ENCODE measurements at regions not wholly inside any gene's neighbourhood (a gene's known extent, or its start where the extent isn't known, plus 50 kb on each side); places are given as distances from the start of the nearest gene placed in this dataset.

DNA sequence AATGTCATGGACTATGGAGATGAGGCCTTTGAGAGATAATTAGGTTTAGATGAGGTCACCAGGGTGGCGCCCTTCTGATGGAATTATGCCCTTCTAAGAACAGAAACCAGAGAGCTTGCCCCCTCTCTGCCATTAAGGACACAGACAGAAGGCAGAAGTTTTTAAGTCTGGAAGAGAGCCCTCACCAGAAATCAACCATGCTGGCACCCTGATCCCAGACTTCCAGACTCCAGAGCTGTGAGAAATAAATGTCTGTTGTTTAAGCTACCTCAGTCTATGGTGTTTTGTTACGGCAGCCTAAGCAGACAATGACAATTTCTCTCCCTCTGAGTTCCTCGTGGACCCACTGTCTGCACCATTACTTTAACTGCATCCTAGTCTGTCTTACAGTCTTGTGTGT, 382.0 kb downstream of the GXYLT1 start:
- Histone ChIP-seq H3K36me3 (ENCODE audit: control insufficient read depth, insufficient read depth, low read length) (no peaks in the 10 kb centered on the region), H3K4me3 (ENCODE audit: low read depth, low read length) (no peak overlapping the region), H3K27me3 (ENCODE audit: control insufficient read depth, insufficient read depth, low read length) (no peaks in the 10 kb centered on the region)
- no peak for DNase-seq (ENCODE audit: low read depth)
- TF ChIP-seq CTCF (IDR thresholded peaks at IDR 0.05; ENCODE audit: insufficient read depth, low read length, poor library complexity, severe bottlenecking): no peak

DNA sequence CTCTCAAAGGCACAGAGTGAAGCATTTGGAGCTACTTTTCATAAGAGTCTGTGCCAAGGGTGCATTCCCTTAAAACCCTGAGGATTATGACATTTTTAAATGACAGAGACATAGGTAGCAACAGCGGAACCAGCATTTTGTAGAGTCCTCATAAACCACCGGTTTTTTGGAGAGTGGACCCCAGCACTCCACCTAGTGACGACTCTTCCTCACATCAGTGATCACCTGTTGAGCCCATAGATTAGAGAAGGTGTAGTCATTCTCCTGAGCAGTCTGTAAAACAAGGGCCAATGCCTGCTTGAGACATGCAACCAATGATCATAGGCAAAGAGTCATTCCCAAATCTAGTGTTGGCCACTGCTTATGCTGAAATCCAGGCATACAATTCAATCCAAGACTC, 399.1 kb downstream of the GXYLT1 start:
- DNase-seq (ENCODE audit: low read depth): no peak
- no peaks in the 10 kb centered on the region for H3K27me3 ChIP-seq (ENCODE audit: control insufficient read depth, insufficient read depth, low read length)
- no peak overlapping the region for H3K4me3 ChIP-seq (ENCODE audit: low read depth, low read length)
- no peak for TF ChIP-seq CTCF (IDR thresholded peaks at IDR 0.05; ENCODE audit: insufficient read depth, low read length, poor library complexity, severe bottlenecking)
- no peaks in the 10 kb centered on the region for H3K36me3 ChIP-seq (ENCODE audit: control insufficient read depth, insufficient read depth, low read length)

- TF ChIP-seq CTCF (IDR thresholded peaks at IDR 0.05; ENCODE audit: insufficient read depth, low read length, poor library complexity, severe bottlenecking): no peak
- no peaks in the 10 kb centered on the region for H3K36me3 ChIP-seq (ENCODE audit: control insufficient read depth, insufficient read depth, low read length)
- no peak overlapping the region for H3K4me3 ChIP-seq (ENCODE audit: low read depth, low read length)
- DNase-seq (ENCODE audit: low read depth): peak; percentile 52
- H3K27me3 ChIP-seq (ENCODE audit: control insufficient read depth, insufficient read depth, low read length): no peaks in the 10 kb centered on the region
These were observed 400.8 kb downstream of the GXYLT1 start for GRCh38 chr12:41743835-41744234.

- TF ChIP-seq CTCF (IDR thresholded peaks at IDR 0.05; ENCODE audit: insufficient read depth, low read length, poor library complexity, severe bottlenecking): no peak
- no peak for DNase-seq (ENCODE audit: low read depth)
- H3K4me3 ChIP-seq (ENCODE audit: low read depth, low read length): no peak overlapping the region
- H3K27me3 ChIP-seq (ENCODE audit: control insufficient read depth, insufficient read depth, low read length): no peaks in the 10 kb centered on the region
- no peaks in the 10 kb centered on the region for H3K36me3 ChIP-seq (ENCODE audit: control insufficient read depth, insufficient read depth, low read length)
These were observed 405.6 kb downstream of the GXYLT1 start for GRCh38 chr12:41739066-41739465.

GRCh38 chr12:41737423-41737822, 407.3 kb downstream of the GXYLT1 start:
- no peak for TF ChIP-seq CTCF (IDR thresholded peaks at IDR 0.05; ENCODE audit: insufficient read depth, low read length, poor library complexity, severe bottlenecking)

GRCh38 chr12:41736436-41736835, 408.2 kb downstream of the GXYLT1 start:
- Histone ChIP-seq H3K4me3 (ENCODE audit: low read depth, low read length) (no peak overlapping the region), H3K36me3 (ENCODE audit: control insufficient read depth, insufficient read depth, low read length) (no peaks in the 10 kb centered on the region), H3K27me3 (ENCODE audit: control insufficient read depth, insufficient read depth, low read length) (no peaks in the 10 kb centered on the region)
- no peak for TF ChIP-seq CTCF (IDR thresholded peaks at IDR 0.05; ENCODE audit: insufficient read depth, low read length, poor library complexity, severe bottlenecking)
- no peak for DNase-seq (ENCODE audit: low read depth)

More at GRCh38 chr12:41737423-41737822, 407.3 kb downstream of the GXYLT1 start:
- Histone ChIP-seq H3K36me3 (ENCODE audit: control insufficient read depth, insufficient read depth, low read length) (no peaks in the 10 kb centered on the region), H3K4me3 (ENCODE audit: low read depth, low read length) (no peak overlapping the region), H3K27me3 (ENCODE audit: control insufficient read depth, insufficient read depth, low read length) (no peaks in the 10 kb centered on the region)
- no peak for DNase-seq (ENCODE audit: low read depth)
